ENCODE measurements at regions not wholly inside any gene's neighbourhood (a gene's known extent, or its start where the extent isn't known, plus 50 kb on each side); places are given as distances from the start of the nearest gene placed in this dataset.

DNA sequence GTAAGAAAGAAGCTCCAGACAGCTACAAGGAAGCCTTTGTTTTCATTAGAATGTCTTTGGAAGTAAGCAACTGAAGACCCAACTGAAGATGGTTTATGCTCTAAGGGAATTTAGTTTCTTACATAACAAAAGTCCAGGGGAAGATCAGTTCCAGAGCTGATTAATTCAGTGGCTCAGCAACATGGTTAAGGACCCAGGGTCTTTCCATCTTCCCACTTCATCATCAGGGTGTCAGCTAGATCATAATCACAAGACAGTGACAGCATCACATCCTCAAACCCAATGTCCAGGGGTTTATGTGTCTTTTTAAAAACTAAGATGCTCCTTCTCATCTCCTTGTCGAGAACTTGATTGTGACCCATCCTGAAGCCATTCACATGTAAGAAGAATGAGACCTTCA, 119.7 kb upstream of the PRDM1 start:
- intact Hi-C loops (cut with micrococcal nuclease), result no loop called here
- peaks cover 4% of the 10 kb centered on the region for H3K4me1 Mint-ChIP-seq
- Histone ChIP-seq H4K20me1 (ENCODE audit: insufficient read depth, low read length) (no peaks in the 10 kb centered on the region), H3K4me2 (replicated peaks; ENCODE audit: extremely low read depth, low read length, poor library complexity, severe bottlenecking) (no peak overlapping the region), H3K4me3 (replicated peaks in 1 of 3; ENCODE audit: low read depth in 2 of 3, low read length in 3 of 3) (no peak overlapping the region), H3K4me1 (ENCODE audit: control insufficient read depth in 1 of 2, insufficient read depth in 2 of 2, low read length in 2 of 2) (no peaks in the 10 kb centered on the region), H3K9ac (ENCODE audit: insufficient read depth, low read length, poor library complexity, severe bottlenecking) (no peak overlapping the region), H3K9me3 (replicated peaks in 1 of 2; ENCODE audit: control insufficient read depth in 1 of 2, insufficient read depth in 1 of 2, low read length in 2 of 2) (no peaks in the 10 kb centered on the region), H2AFZ (ENCODE audit: insufficient read depth, low read depth, low read length, poor library complexity, severe bottlenecking) (no peak overlapping the region), H3K36me3 (replicated peaks in 1 of 2; ENCODE audit: control insufficient read depth in 1 of 2, insufficient read depth in 2 of 2, low read length in 2 of 2) (no peaks in the 10 kb centered on the region), H3K27me3 (ENCODE audit: control insufficient read depth in 2 of 2, insufficient read depth in 2 of 2, low read length in 2 of 2) (no peaks in the 10 kb centered on the region), H3K27ac (ENCODE audit: low read depth in 1 of 2, low read length in 2 of 2) (no peak overlapping the region), H3K79me2 (ENCODE audit: insufficient read depth, low read length) (no peaks in the 10 kb centered on the region)
- peak in 1 of 3 donors; percentile 77 for DNase-seq
- H3K36me3 Mint-ChIP-seq, result no peaks in the 10 kb centered on the region
- no CpG with 5 or more reads among the region's 1 CpG for WGBS (ENCODE audit: insufficient coverage)
- H3K27ac Mint-ChIP-seq, result peak overlapping the region in 1 of 7 donors; percentile 19
- peaks cover 3 to 16% (median 11%) of the 10 kb centered on the region in 7 donors for H3K9me3 Mint-ChIP-seq
- H3K4me3 Mint-ChIP-seq, result no peak overlapping the region
- TF ChIP-seq, protein P1, sequence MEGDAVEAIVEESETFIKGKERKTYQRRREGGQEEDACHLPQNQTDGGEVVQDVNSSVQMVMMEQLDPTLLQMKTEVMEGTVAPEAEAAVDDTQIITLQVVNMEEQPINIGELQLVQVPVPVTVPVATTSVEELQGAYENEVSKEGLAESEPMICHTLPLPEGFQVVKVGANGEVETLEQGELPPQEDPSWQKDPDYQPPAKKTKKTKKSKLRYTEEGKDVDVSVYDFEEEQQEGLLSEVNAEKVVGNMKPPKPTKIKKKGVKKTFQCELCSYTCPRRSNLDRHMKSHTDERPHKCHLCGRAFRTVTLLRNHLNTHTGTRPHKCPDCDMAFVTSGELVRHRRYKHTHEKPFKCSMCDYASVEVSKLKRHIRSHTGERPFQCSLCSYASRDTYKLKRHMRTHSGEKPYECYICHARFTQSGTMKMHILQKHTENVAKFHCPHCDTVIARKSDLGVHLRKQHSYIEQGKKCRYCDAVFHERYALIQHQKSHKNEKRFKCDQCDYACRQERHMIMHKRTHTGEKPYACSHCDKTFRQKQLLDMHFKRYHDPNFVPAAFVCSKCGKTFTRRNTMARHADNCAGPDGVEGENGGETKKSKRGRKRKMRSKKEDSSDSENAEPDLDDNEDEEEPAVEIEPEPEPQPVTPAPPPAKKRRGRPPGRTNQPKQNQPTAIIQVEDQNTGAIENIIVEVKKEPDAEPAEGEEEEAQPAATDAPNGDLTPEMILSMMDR (IDR thresholded peaks at IDR 0.05), result no peak
- peaks cover 0 to 3% (median 2%) of the 10 kb centered on the region in 3 donors for H3K27me3 Mint-ChIP-seq (ENCODE audit: low read depth in 3 of 3)

DNA sequence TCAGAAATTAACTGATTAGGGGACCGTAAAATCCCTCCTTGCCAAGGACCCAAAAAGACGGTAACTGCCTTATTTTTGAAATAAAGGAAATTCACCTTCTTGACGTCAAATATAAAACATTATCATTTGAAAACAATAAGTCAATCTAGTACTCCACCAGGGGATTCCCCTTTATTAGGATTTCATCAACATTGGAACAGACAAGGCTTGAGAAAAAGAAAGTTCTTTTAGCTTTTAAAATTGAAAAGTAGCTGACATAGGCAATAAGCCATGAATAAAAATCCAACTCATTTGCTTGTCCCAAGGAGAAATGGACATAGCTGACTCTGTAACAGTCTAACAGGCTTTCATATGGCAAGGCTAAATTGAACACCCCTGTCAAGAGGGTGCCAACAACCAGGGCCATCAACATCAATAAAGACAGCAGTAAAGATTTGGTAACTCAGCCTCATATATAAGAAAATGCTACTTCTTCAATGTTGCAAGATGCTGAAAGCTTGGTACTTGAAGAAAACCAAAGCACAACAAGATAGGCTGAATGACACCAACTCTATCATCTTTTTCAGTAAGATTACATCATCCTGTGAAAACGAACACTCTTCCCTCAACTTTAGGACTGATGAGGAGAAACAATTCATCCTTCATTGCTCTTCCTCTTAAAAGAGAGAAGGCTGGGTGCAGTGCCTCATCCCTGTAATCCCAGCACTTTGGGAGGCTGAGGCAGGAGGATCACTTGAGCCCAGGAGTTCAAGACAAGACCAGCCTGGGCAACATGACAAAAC, 121.0 kb upstream of the PRDM1 start:
- Histone ChIP-seq H3K9me3 (replicated peaks in 1 of 2; ENCODE audit: control insufficient read depth in 1 of 2, insufficient read depth in 1 of 2, low read length in 2 of 2) (no peaks in the 10 kb centered on the region), H4K20me1 (ENCODE audit: insufficient read depth, low read length) (no peaks in the 10 kb centered on the region), H3K27me3 (ENCODE audit: control insufficient read depth in 2 of 2, insufficient read depth in 2 of 2, low read length in 2 of 2) (no peaks in the 10 kb centered on the region), H3K4me2 (replicated peaks; ENCODE audit: extremely low read depth, low read length, poor library complexity, severe bottlenecking) (no peak overlapping the region), H3K36me3 (replicated peaks in 1 of 2; ENCODE audit: control insufficient read depth in 1 of 2, insufficient read depth in 2 of 2, low read length in 2 of 2) (no peaks in the 10 kb centered on the region), H3K4me1 (ENCODE audit: control insufficient read depth in 1 of 2, insufficient read depth in 2 of 2, low read length in 2 of 2) (no peaks in the 10 kb centered on the region), H3K79me2 (ENCODE audit: insufficient read depth, low read length) (no peaks in the 10 kb centered on the region), H3K27ac (ENCODE audit: low read depth in 1 of 2, low read length in 2 of 2) (no peak overlapping the region), H2AFZ (ENCODE audit: insufficient read depth, low read depth, low read length, poor library complexity, severe bottlenecking) (no peak overlapping the region), H3K9ac (ENCODE audit: insufficient read depth, low read length, poor library complexity, severe bottlenecking) (no peak overlapping the region), H3K4me3 (replicated peaks in 1 of 3; ENCODE audit: low read depth in 2 of 3, low read length in 3 of 3) (no peak overlapping the region)
- Mint-ChIP-seq H3K9me3 (peaks cover 0 to 3% (median 2%) of the 10 kb centered on the region in 7 donors), H3K27ac (no peak overlapping the region), H3K4me1 (peaks cover 4% of the 10 kb centered on the region), H3K4me3 (no peak overlapping the region), H3K36me3 (no peaks in the 10 kb centered on the region), H3K27me3 (ENCODE audit: low read depth in 3 of 3) (peaks cover 0 to 3% (median 2%) of the 10 kb centered on the region in 3 donors)
- TF ChIP-seq, protein P1 (IDR thresholded peaks at IDR 0.05), result no peak
- no peak for DNase-seq
- intact Hi-C loops (cut with micrococcal nuclease), result no loop called here
- 100% methylated on average over 1 of the region's 4 CpGs for WGBS (ENCODE audit: insufficient coverage)
